Mucosa of gallbladder (tissue), 1 donor: ENCODE measurements at regions not wholly inside any gene's neighbourhood (a gene's known extent, or its start where the extent isn't known, plus 50 kb on each side); places are given as distances from the start of the nearest gene placed in this dataset.

Experiments used
- DNase-seq: peaks from one replicate; pipeline ENCODE4 v3.0.0-alpha.2; 2020; ENCODE audit warnings: low spot score
- donor health status: DM: no; HTN: no; CAD: no.

- DNase-seq, result no peak
Measured at GRCh38 chrX:38856670-38857265, 55.5 kb downstream of the MID1IP1 start.

GRCh38 chrX:38857736-38858523 lies 56.7 kb downstream of the MID1IP1 start:
- no peak for DNase-seq

GRCh38 chrX:38859602-38860001 lies 58.3 kb downstream of the MID1IP1 start:
- DNase-seq, result no peak

- DNase-seq, result no peak
Measured at GRCh38 chrX:38860106-38861013, 59.1 kb downstream of the MID1IP1 start.

- no peak for DNase-seq
Measured at GRCh38 chrX:38861489-38861888, 60.2 kb downstream of the MID1IP1 start.

- no peak for DNase-seq
Measured at GRCh38 chrX:38862100-38862499, 60.8 kb downstream of the MID1IP1 start.

GRCh38 chrX:38864165-38864564 lies 62.9 kb downstream of the MID1IP1 start:
- no peak for DNase-seq

GRCh38 chrX:38868321-38868720 lies 67.1 kb downstream of the MID1IP1 start:
- DNase-seq, result no peak

GRCh38 chrX:38868941-38869401 lies 67.7 kb downstream of the MID1IP1 start:
- no peak for DNase-seq

GRCh38 chrX:38870361-38870895 lies 69.2 kb downstream of the MID1IP1 start:
- DNase-seq, result no peak

GRCh38 chrX:38871129-38872029 lies 70.1 kb downstream of the MID1IP1 start:
- DNase-seq, result no peak

GRCh38 chrX:38877366-38877765 lies 76.1 kb downstream of the MID1IP1 start:
- no peak for DNase-seq

- DNase-seq, result no peak
Measured at GRCh38 chrX:38878641-38879340, 77.5 kb downstream of the MID1IP1 start.

- DNase-seq, result no peak
Measured at GRCh38 chrX:38879631-38880220, 78.5 kb downstream of the MID1IP1 start.

- DNase-seq, result no peak
Measured at GRCh38 chrX:38880296-38880854, 79.1 kb downstream of the MID1IP1 start.

GRCh38 chrX:38881066-38881465 lies 79.8 kb downstream of the MID1IP1 start:
- DNase-seq, result no peak

- DNase-seq, result no peak
Measured at GRCh38 chrX:38881727-38882126, 80.5 kb downstream of the MID1IP1 start.

- DNase-seq, result no peak
Measured at GRCh38 chrX:38882894-38883626, 81.8 kb downstream of the MID1IP1 start.

GRCh38 chrX:38886112-38886511 lies 84.9 kb downstream of the MID1IP1 start:
- no peak for DNase-seq
